ENCODE measurements at regions not wholly inside any gene's neighbourhood (a gene's known extent, or its start where the extent isn't known, plus 50 kb on each side); places are given as distances from the start of the nearest gene placed in this dataset.

DNA sequence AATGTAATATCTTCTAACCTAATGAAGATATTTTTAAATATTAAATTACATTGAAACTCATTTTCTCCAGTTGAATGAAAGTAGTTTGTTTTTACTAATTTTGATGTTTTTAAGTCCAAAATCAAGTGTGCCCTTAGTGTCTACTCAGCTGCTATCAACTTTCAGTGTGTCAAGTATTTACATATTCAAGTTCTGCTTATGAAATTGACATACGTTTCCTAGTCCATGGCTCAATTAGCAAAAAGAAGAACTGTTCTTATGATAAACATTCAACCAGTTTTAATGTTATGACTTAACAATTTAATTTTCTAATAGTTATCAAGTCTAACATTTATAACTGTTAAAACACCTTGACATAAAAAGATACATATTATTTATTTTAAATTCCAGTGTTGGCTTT, 137.1 kb downstream of the DUSP6 start:
- H2AFZ ChIP-seq (ENCODE audit: low read depth): no peak overlapping the region
- no peaks in the 10 kb centered on the region for H3K36me3 ChIP-seq (replicated peaks in 1 of 2; ENCODE audit: control insufficient read depth in 1 of 2, insufficient read depth in 2 of 2, low read length in 1 of 2)
- H3F3A ChIP-seq (replicated peaks; ENCODE audit: insufficient read depth): peaks cover 6% of the 10 kb centered on the region
- TF ChIP-seq, protein P1, sequence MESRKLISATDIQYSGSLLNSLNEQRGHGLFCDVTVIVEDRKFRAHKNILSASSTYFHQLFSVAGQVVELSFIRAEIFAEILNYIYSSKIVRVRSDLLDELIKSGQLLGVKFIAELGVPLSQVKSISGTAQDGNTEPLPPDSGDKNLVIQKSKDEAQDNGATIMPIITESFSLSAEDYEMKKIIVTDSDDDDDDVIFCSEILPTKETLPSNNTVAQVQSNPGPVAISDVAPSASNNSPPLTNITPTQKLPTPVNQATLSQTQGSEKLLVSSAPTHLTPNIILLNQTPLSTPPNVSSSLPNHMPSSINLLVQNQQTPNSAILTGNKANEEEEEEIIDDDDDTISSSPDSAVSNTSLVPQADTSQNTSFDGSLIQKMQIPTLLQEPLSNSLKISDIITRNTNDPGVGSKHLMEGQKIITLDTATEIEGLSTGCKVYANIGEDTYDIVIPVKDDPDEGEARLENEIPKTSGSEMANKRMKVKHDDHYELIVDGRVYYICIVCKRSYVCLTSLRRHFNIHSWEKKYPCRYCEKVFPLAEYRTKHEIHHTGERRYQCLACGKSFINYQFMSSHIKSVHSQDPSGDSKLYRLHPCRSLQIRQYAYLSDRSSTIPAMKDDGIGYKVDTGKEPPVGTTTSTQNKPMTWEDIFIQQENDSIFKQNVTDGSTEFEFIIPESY (IDR thresholded peaks at IDR 0.05; ENCODE audit: borderline replicate concordance, low read depth): no peak
- no peak for TF ChIP-seq YY1 (IDR thresholded peaks at IDR 0.05; ENCODE audit: low read depth)
- no peak for TF ChIP-seq MEF2A (IDR thresholded peaks at IDR 0.05; ENCODE audit: borderline replicate concordance, low read depth)
- TF ChIP-seq POLR2AphosphoS5 (IDR thresholded peaks at IDR 0.05; ENCODE audit: low read depth, low read length): no peak
- no peak for TF ChIP-seq GATA2 (CRISPR knock-in tag; IDR thresholded peaks at IDR 0.05)
- TF ChIP-seq RXRA (IDR thresholded peaks at IDR 0.05; ENCODE audit: borderline replicate concordance, low read depth): no peak
- TF ChIP-seq, protein P2, sequence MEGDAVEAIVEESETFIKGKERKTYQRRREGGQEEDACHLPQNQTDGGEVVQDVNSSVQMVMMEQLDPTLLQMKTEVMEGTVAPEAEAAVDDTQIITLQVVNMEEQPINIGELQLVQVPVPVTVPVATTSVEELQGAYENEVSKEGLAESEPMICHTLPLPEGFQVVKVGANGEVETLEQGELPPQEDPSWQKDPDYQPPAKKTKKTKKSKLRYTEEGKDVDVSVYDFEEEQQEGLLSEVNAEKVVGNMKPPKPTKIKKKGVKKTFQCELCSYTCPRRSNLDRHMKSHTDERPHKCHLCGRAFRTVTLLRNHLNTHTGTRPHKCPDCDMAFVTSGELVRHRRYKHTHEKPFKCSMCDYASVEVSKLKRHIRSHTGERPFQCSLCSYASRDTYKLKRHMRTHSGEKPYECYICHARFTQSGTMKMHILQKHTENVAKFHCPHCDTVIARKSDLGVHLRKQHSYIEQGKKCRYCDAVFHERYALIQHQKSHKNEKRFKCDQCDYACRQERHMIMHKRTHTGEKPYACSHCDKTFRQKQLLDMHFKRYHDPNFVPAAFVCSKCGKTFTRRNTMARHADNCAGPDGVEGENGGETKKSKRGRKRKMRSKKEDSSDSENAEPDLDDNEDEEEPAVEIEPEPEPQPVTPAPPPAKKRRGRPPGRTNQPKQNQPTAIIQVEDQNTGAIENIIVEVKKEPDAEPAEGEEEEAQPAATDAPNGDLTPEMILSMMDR (IDR thresholded peaks at IDR 0.05): no peak
- no peak for TF ChIP-seq TCF12 (IDR thresholded peaks at IDR 0.05)
- no peak for TF ChIP-seq EZH2phosphoT487 (IDR thresholded peaks at IDR 0.05; ENCODE audit: borderline replicate concordance, low read depth)
- TF ChIP-seq RFX5 (IDR thresholded peaks at IDR 0.05; ENCODE audit: low read length): no peak
- TF ChIP-seq CHD2 (IDR thresholded peaks at IDR 0.05; ENCODE audit: low read length, partially characterized antibody): no peak
- no peak for TF ChIP-seq RAD21 (IDR thresholded peaks at IDR 0.05; ENCODE audit: low read length)
- TF ChIP-seq TEAD4 (IDR thresholded peaks at IDR 0.05; ENCODE audit: borderline replicate concordance, insufficient read depth): no peak
- peaks cover 3 to 12% of the 10 kb centered on the region in 2 experiments; a peak in 3 of 4 replicates for H3K4me1 ChIP-seq (ENCODE audit: control insufficient read depth in 1 of 2, insufficient read depth in 2 of 2, low read depth in 1 of 2, low read length in 1 of 2)
- ChIA-PET POLR2A (no interaction called here), CTCF (no interaction called here)
- H3K9me3 ChIP-seq: no peaks in the 10 kb centered on the region
- H3K4me3 ChIP-seq (ENCODE audit: low read depth in 2 of 2, low read length in 1 of 2): no peak overlapping the region
- H3K27ac ChIP-seq (ENCODE audit: low read depth in 2 of 2, low read length in 1 of 2): no peak overlapping the region
- H3K9me2 ChIP-seq: no peaks in the 10 kb centered on the region
- H3K79me2 ChIP-seq (ENCODE audit: insufficient read depth): no peaks in the 10 kb centered on the region
- H3K9ac ChIP-seq: no peak overlapping the region
- no peak for DNase-seq
- WGBS (ENCODE audit: low lambda C conversion rate): 88% methylated on average over 1 of the region's 1 CpG
- no peak overlapping the region for H3K4me2 ChIP-seq
- H3K27me3 ChIP-seq (ENCODE audit: insufficient read depth): no peaks in the 10 kb centered on the region
- H4K20me1 ChIP-seq (ENCODE audit: insufficient read depth): no peaks in the 10 kb centered on the region

DNA sequence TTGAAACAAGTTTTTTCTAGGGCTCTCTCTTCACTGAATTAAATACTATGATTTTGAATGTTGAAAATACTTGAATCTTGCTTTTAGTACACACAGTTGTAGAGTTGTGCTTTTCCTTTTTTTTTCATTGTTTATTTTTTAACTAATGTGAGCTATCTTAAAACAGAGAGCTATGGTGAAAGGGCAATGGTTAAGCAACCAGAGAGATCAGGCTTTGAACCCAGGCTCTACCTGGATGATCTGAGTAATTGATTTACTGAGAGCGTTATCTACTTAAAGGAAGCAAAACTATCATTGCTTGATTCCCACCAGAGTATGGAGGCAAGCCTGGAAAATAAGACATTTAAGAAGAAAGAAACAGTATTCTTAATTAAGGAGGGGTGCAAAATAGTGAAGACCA, 138.6 kb downstream of the DUSP6 start:
- Histone ChIP-seq H3K36me3 (replicated peaks in 1 of 2; ENCODE audit: control insufficient read depth in 1 of 2, insufficient read depth in 2 of 2, low read length in 1 of 2) (no peaks in the 10 kb centered on the region), H3K4me1 (ENCODE audit: control insufficient read depth in 1 of 2, insufficient read depth in 2 of 2, low read depth in 1 of 2, low read length in 1 of 2) (peaks cover 15 to 22% of the 10 kb centered on the region in 2 experiments; a peak in 3 of 4 replicates), H2AFZ (ENCODE audit: low read depth) (no peak overlapping the region), H3K27me3 (ENCODE audit: insufficient read depth) (no peaks in the 10 kb centered on the region), H3K27ac (ENCODE audit: low read depth in 2 of 2, low read length in 1 of 2) (no peak overlapping the region), H3K4me2 (no peak overlapping the region), H3K9me3 (no peaks in the 10 kb centered on the region), H4K20me1 (ENCODE audit: insufficient read depth) (no peaks in the 10 kb centered on the region), H3K9ac (no peak overlapping the region), H3K9me2 (no peaks in the 10 kb centered on the region), H3F3A (replicated peaks; ENCODE audit: insufficient read depth) (peaks cover 6% of the 10 kb centered on the region), H3K79me2 (ENCODE audit: insufficient read depth) (no peaks in the 10 kb centered on the region), H3K4me3 (ENCODE audit: low read depth in 2 of 2, low read length in 1 of 2) (no peak overlapping the region)
- ChIA-PET CTCF (interaction anchor here (1.4 kb wide), 1 partner anchor 194 kb away, joined by 3 read pairs; no protein-coding TSS in a partner anchor), POLR2A (no interaction called here)
- no peak for DNase-seq
- TF ChIP-seq, protein P1 (IDR thresholded peaks at IDR 0.05; ENCODE audit: borderline replicate concordance, low read depth): no peak
- TF ChIP-seq TAF1 (IDR thresholded peaks at IDR 0.05; ENCODE audit: borderline replicate concordance, low read depth, low read length) (no peak), FOXJ3 (CRISPR knock-in tag; IDR thresholded peaks at IDR 0.05) (no peak), SMC3 (IDR thresholded peaks at IDR 0.05; ENCODE audit: low read depth, low read length) (no peak), NRF1 (IDR thresholded peaks at IDR 0.05; ENCODE audit: low read depth, low read length) (no peak), FOXM1 (IDR thresholded peaks at IDR 0.05; ENCODE audit: low read depth) (no peak), MXI1 (IDR thresholded peaks at IDR 0.05; ENCODE audit: low read depth, low read length) (no peak), CHD2 (IDR thresholded peaks at IDR 0.05; ENCODE audit: low read length, partially characterized antibody) (no peak), GATA2 (CRISPR knock-in tag; IDR thresholded peaks at IDR 0.05) (no peak), RXRA (IDR thresholded peaks at IDR 0.05; ENCODE audit: borderline replicate concordance, low read depth) (no peak), JUND (IDR thresholded peaks at IDR 0.05) (no peak), GABPA (IDR thresholded peaks at IDR 0.05; ENCODE audit: low read depth) (no peak)
- WGBS (ENCODE audit: low lambda C conversion rate): 96% methylated on average over 1 of the region's 1 CpG
